NCI-H2171 treated with DMSO at 0.1 percent for 48 hours (cell line): ENCODE measurements at regions not wholly inside any gene's neighbourhood (a gene's known extent, or its start where the extent isn't known, plus 50 kb on each side); places are given as distances from the start of the nearest gene placed in this dataset.
A peak's percentile ranks its signal among the peaks of the same experiment; 100 is the strongest.
"Not testable (repeated sequence)": the region's sequence is repeated elsewhere in the genome, so short reads cannot be mapped to it uniquely, and the experiment has no call there.

ENCODE experiments used
- DNase-seq: peaks from one replicate; lab custom pipeline; 2025; lab: John Stamatoyannopoulos, UW

- DNase-seq: no peak
Measured at GRCh38 chr18:51330148-51330547, 132.7 kb upstream of the MEX3C start.

DNA sequence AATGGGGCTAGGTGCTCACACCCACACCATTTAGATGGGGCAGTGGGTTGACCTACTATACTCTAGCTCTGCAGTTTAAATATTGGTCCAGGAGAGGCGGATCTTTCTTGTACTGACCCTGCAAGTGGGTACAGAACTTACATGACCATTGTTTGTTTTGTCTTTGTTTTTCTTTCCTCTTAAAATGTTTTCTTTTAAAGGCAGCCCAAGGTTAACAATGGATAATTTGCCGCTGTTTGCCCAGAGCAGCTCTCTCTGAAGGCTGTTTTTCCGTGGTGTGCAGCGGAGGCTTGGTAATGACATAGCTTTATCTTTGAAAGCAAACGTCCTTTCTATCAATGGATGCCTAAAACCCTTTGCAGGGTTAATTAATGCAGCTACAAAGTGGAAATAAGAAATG, 133.3 kb upstream of the MEX3C start:
- DNase-seq: no peak

DNA sequence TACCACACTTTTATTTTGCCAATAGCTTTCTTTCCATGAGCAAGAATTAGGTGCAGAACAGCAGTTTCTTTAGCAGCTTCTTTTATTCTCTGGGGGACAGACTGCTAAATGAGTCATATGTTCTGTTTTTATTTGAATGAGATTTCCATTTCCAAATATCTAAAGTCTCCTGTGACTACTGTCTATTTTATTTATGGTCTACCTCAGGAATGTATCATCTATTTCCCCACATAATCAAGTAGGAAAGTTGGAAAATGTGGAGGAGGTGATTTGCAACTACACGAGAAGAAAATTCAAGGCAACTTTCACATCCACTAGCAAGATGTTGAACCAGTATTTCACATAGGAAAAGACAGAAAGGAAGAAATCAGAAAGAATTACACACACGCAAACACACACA, 139.9 kb upstream of the MEX3C start:
- DNase-seq: no peak

DNA sequence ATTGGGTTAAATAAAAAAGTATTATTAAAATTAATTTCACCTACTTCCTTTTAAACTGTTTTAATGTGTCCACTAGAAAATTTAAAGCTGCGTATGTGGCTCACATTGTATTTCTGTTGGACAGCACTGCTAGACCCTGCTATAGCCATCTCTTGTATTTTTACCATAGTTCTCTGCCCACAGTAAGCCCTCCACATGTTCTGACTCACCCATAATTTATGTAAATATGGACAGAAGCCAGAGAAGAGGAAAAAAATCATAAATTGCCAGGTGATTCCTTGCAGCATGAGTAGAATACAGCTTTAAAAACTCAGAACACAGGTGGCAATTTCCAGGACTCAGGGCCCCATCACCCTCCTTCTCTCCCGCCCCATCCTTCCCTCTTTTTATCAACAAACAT, 142.4 kb upstream of the MEX3C start:
- DNase-seq: peak; percentile 4

DNA sequence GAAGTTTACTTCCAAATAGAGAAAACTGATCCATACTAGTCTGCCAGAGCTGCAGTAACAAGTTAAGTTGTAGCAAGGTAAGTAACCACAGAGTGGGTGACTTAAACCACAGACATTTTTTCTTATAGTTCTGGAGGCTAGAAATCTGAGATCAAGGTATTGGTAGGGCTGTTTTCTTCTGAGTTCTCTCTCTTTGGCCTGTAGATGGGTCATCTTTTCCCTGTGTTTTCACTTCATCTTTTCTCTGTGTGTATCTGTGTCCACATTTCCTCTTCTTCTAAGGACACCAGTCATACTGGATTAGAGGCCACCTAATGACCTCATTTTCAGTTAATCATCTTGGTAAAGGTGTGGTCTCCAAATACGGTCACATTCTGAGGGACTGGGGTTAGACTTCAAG, 142.9 kb upstream of the MEX3C start:
- no peak for DNase-seq

GRCh38 chr18:51342815-51343214, 145.3 kb upstream of the MEX3C start:
- no peak for DNase-seq

- no peak for DNase-seq
Measured at GRCh38 chr18:51345848-51346391, 148.4 kb upstream of the MEX3C start.

- no peak for DNase-seq
Measured at GRCh38 chr18:51346404-51346803, 148.9 kb upstream of the MEX3C start.

GRCh38 chr18:51350081-51350480, 152.6 kb upstream of the MEX3C start:
- DNase-seq: no peak

- DNase-seq: no peak
Measured at GRCh38 chr18:51355841-51356240, 158.4 kb upstream of the MEX3C start.

DNA sequence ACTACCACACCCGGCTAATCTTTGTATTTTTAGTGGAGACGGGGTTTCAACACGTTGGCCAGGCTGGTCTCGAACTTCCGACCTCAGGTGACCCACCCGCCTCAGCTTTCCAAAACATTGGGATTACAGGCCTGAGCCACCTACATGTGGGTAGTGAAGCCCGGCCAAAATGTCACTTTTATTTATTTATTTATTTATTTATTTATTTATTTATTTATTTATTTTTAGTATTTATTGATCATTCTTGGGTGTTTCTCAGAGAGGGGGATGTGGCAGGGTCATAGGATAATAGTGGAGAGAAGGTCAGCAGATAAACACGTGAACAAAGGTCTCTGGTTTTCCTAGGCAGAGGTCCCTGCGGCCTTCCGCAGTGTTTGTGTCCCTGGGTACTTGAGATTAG, 162.8 kb upstream of the MEX3C start:
- not testable (repeated sequence) for DNase-seq

GRCh38 chr18:51361130-51361860, 163.8 kb upstream of the MEX3C start:
- DNase-seq: no peak

GRCh38 chr18:51363384-51363783, 165.9 kb upstream of the MEX3C start:
- no peak for DNase-seq

DNA sequence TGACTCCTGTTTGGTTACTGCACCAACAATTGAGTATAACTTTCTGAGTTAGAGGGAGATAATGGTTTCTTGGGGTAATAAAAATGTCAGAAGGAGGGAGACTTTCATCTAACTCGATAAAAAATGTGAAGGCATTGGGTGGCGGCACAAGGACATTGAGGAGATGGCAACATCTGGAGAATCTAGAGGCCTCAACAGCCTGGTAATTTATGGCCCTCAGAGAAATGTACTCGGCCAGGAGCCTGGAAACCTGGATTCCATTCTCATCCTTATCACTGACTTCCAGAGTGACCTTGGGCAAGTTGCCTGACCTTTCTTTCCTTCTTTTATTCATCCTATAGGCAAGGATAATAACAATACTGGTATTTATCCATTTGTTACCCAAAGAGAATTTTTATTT, 173.5 kb upstream of the MEX3C start:
- no peak for DNase-seq

DNA sequence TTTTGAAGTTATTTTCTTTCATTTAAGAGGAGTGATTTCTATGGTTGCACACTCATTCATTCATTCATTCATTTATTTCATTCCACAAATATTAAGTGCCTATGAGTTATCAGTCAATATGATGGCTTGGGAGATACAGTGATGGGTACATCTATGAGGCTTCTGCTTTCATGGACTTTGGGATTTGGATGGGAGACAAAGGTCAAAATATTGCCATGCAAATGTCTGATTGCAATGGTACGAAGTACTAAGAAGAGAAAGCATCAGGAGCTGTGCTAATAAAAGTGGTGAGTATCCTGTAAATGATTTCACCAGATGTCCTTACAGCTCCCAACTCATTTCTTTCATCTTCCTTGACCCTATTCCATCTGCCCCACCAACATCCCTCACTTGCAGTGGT, 174.4 kb upstream of the MEX3C start:
- no peak for DNase-seq

GRCh38 chr18:51382081-51382480, 184.6 kb upstream of the MEX3C start:
- no peak for DNase-seq

GRCh38 chr18:51383116-51383515, 185.6 kb upstream of the MEX3C start:
- no peak for DNase-seq

- no peak for DNase-seq
Measured at GRCh38 chr18:51383711-51384110, 186.2 kb upstream of the MEX3C start.

- DNase-seq: no peak
Measured at GRCh38 chr18:51385270-51385669, 187.8 kb upstream of the MEX3C start.

DNA sequence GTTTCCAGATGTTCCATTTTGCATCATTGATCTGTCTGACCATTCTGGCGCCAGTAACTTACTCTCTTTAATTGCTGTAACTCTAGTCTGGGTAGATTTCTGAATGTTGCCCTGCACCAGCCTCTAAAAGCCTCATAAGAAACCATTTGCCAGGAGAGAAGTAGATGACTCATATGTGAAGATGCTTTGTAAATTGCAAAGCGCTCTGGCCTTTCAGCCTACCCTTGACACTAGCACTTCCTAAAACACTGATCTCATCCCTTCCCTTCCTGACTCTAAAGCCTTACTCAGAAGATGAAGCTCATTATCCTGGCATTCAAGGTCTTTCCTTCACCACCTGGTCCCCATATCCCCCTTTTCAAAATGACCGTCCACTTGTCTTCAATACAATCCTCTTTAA, 193.2 kb upstream of the MEX3C start:
- no peak for DNase-seq

DNA sequence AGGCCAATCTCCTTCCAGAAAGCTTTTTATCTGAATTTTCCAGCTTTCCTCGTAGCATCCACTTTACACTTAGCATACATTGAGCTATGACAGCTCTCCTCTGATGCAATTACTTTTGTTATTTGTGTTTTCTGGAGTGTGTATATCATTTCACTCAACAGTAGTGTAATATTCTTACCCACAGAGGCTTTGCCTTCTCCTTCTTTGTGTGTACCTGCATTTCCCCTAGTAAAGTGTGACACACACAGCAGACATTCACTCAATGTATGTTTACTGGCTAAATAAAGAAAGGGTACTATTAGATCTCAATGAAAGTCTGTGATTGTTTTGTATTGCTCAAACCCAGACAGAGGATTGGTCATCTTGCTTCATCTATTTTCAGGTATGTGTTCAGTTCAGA, 193.7 kb upstream of the MEX3C start:
- DNase-seq: no peak

DNA sequence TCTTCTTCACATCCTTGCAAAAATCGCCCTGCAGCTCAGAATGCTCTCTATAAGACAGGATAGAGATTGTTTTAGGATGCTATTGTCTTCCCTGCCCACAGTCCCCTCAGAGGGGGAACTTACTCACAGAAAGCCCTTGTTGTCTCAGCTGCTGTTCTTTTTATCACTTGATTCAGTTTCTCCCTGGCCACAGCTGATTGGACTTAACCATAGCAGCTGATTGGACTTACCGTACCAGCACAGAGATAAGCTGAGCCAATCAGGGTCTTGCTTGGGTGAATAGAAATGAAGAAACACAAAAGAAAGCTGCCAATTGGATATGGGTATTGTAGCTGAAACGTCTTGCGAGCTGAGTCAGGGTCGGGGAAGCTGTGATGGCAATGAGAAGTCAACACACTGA, 194.2 kb upstream of the MEX3C start:
- DNase-seq: no peak

DNA sequence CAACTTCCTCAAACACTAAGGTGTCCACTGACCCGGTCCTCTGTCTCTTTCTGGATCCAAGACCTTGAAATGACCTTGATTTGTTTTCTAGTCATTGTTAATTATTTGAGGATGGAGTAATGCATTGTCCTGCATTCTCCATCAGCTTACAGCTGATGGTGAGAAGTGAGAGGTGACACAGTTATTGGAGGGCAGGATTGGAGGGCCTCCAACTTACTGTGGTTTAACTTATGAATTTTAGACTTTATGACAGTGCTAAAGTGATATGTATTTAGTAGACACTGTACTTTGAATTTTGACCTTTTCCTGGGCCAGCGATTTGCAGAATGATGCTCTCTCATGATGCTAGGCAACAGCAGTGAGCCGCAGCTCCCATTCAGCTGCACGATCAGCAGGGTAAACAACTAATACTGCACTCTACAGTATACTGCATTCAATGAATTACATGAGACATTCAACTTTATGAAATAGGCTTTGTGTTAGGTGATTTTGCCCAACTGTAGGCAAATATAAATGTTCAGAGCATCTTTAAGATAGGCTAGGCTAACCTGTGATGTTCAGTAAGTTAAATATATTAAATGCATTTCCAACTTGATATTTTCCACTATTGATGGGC, 200.0 kb upstream of the MEX3C start:
- no peak for DNase-seq

- DNase-seq: no peak
Measured at GRCh38 chr18:51398104-51398503, 200.6 kb upstream of the MEX3C start.
